HL-60 (cell line): ENCODE measurements at regions not wholly inside any gene's neighbourhood (a gene's known extent, or its start where the extent isn't known, plus 50 kb on each side); places are given as distances from the start of the nearest gene placed in this dataset.

ENCODE experiments used
- CTCF ChIP-seq: IDR thresholded peaks from one replicate; pipeline ENCODE4 v1.5.1; 2011; ENCODE audit warnings: low read length, control low read depth, inconsistent platforms; ENCODE audit not compliant: insufficient read depth
- REST ChIP-seq: IDR thresholded peaks from 2 replicates; pipeline ENCODE4 v1.6.1; 2012; ENCODE audit warnings: low read depth; ENCODE audit not compliant: insufficient replicate concordance

GRCh38 chr13:112254061-112254818 lies 121.9 kb upstream of the SPACA7 start:
- TF ChIP-seq CTCF, result no peak
- TF ChIP-seq REST, result no peak
